Endothelial cell of umbilical vein (primary cell): ENCODE measurements at regions not wholly inside any gene's neighbourhood (a gene's known extent, or its start where the extent isn't known, plus 50 kb on each side); places are given as distances from the start of the nearest gene placed in this dataset.

Experiments
- BruUV-seq: library from RNA; stranded (reverse); fragments of 400-500 nt; replicated peaks from 2 replicates; lab custom pipeline; 2021; lab: Mats Ljungman, UMichigan
- CTCF ChIA-PET: fragments of 300-600, 350-600 bp; sonication (Branson Sonifier 250); formaldehyde crosslinking; loops from one replicate; lab custom pipeline; 2021; ENCODE audit warnings: antibody characterized with exemption, inconsistent platforms; lab: Charles Lee
- POLR2A ChIA-PET: fragments of 300-600, 350-600 bp; sonication (Branson Sonifier 250); formaldehyde crosslinking; loops from one replicate; lab custom pipeline; 2021; ENCODE audit warnings: antibody characterized with exemption, inconsistent platforms; lab: Charles Lee
- DNase-seq: peaks from one replicate; pipeline ENCODE4 v3.0.0-alpha.2; 2011; ENCODE audit warnings: low read depth, low spot score
- FAIRE-seq: peaks from 2 replicates; lab custom pipeline; 2011; peaks lifted over from hg19 to GRCh38; lab: Jason Lieb, UNC
- H2AFZ ChIP-seq: 2 replicates; pipeline ENCODE4 v1.6.0; 2012; ENCODE audit warnings: low read depth, low read length, control low read depth, inconsistent platforms
- H3K27ac ChIP-seq: 2 replicates; pipeline ENCODE4 v1.5.1; 2011; ENCODE audit warnings: low read depth, mild to moderate bottlenecking, control low read depth, low read length, moderate library complexity; ENCODE audit not compliant: insufficient read depth
- H3K27me3 ChIP-seq, 2 experiments: 2 replicates each; pipeline versions ENCODE4 v1.6.0 to v1.6.1; 2011; ENCODE audit warnings: low read length in 2 of 2, mixed read lengths in 1 of 2; ENCODE audit not compliant: control insufficient read depth in 2 of 2, insufficient read depth in 2 of 2
- H3K36me3 ChIP-seq, 2 experiments: 2 replicates in 1 of 2; 3 replicates in 1 of 2; pipeline ENCODE4 v1.5.1; 2011; ENCODE audit warnings: low read length in 2 of 2, mild to moderate bottlenecking in 1 of 2, moderate library complexity in 1 of 2; ENCODE audit not compliant: control insufficient read depth in 2 of 2, insufficient read depth in 2 of 2; ENCODE audit errors: extremely low read depth in 1 of 2
- H3K4me1 ChIP-seq: 3 replicates; pipeline ENCODE4 v1.5.1; 2011; ENCODE audit warnings: mild to moderate bottlenecking, low read length; ENCODE audit not compliant: control insufficient read depth, insufficient read depth; ENCODE audit errors: extremely low read depth
- H3K4me2 ChIP-seq: 2 replicates; pipeline ENCODE4 v1.6.1; 2011; ENCODE audit warnings: low read length, control low read depth, mixed read lengths; ENCODE audit not compliant: insufficient read depth
- H3K4me3 ChIP-seq, 3 experiments: fragments of 200-600 bp in 1 of 3; sonication (generic), shearing (Covaris generic) in 1 of 3; replicated peaks in 1 of 3; 2 replicates each; pipeline ENCODE4 v1.5.1; 2011 to 2016; ENCODE audit warnings: control low read depth in 3 of 3, low read length in 3 of 3, mild to moderate bottlenecking in 2 of 3, inconsistent platforms in 1 of 3, low read depth in 1 of 3, moderate library complexity in 1 of 3; ENCODE audit not compliant: insufficient read depth in 1 of 3
- H3K79me2 ChIP-seq: 2 replicates; pipeline ENCODE4 v1.6.0; 2012; ENCODE audit warnings: low read length, inconsistent platforms; ENCODE audit not compliant: control insufficient read depth, insufficient read depth
- H3K9ac ChIP-seq: replicated peaks from 2 replicates; pipeline ENCODE3; 2011; ENCODE audit warnings: low read length, control low read depth; ENCODE audit not compliant: insufficient read depth; ENCODE audit errors: extremely low read depth
- H3K9me1 ChIP-seq: replicated peaks from 3 replicates; pipeline ENCODE4 v1.6.0; 2011; ENCODE audit warnings: mild to moderate bottlenecking, low read length; ENCODE audit not compliant: control insufficient read depth, insufficient read depth; ENCODE audit errors: extremely low read depth
- H3K9me3 ChIP-seq: replicated peaks from 2 replicates; pipeline ENCODE4 v1.5.1; 2012; ENCODE audit warnings: low read length, inconsistent platforms; ENCODE audit not compliant: control insufficient read depth, insufficient read depth
- H4K20me1 ChIP-seq: replicated peaks from 2 replicates; pipeline ENCODE3; 2011; ENCODE audit warnings: mild to moderate bottlenecking, low read length; ENCODE audit not compliant: control insufficient read depth, insufficient read depth; ENCODE audit errors: extremely low read depth
- CTCF ChIP-seq, 2 donors: IDR thresholded peaks; 1 replicate in 1 of 2; 2 replicates in 1 of 2; pipeline ENCODE4 v1.5.1; 2011; ENCODE audit warnings: low read length in 2 of 2, mild to moderate bottlenecking in 2 of 2, moderate library complexity in 2 of 2, control low read depth in 1 of 2, inconsistent platforms in 1 of 2, low read depth in 1 of 2; ENCODE audit not compliant: insufficient read depth in 1 of 2; ENCODE audit errors: extremely low read depth in 1 of 2
- EZH2 ChIP-seq: IDR thresholded peaks from 2 replicates; pipeline ENCODE4 v1.6.1; 2012; ENCODE audit warnings: borderline replicate concordance, low read depth, mild to moderate bottlenecking, moderate library complexity, low read length, inconsistent platforms; ENCODE audit not compliant: severe bottlenecking
- FOS ChIP-seq: IDR thresholded peaks from 2 replicates; pipeline ENCODE4 v1.6.1; 2011; ENCODE audit warnings: mild to moderate bottlenecking, low read length, moderate library complexity, borderline replicate concordance; ENCODE audit not compliant: insufficient read depth
- GATA2 ChIP-seq: IDR thresholded peaks from 2 replicates; pipeline ENCODE4 v1.7.0; 2011; ENCODE audit warnings: low read depth, mild to moderate bottlenecking, moderate library complexity, mixed read lengths, low read length; ENCODE audit not compliant: insufficient read length, insufficient read depth
- JUN ChIP-seq: IDR thresholded peaks from 2 replicates; pipeline ENCODE4 v1.6.1; 2011; ENCODE audit warnings: borderline replicate concordance, low read depth; ENCODE audit not compliant: insufficient read length, insufficient read depth
- MAX ChIP-seq: IDR thresholded peaks from 2 replicates; pipeline ENCODE4 v1.6.1; 2011; ENCODE audit not compliant: insufficient read depth, insufficient read length
- MYC ChIP-seq: IDR thresholded peaks from one replicate; pipeline ENCODE4 v1.6.1; 2011; ENCODE audit warnings: mild to moderate bottlenecking, low read depth, low read length
- POLR2A ChIP-seq: IDR thresholded peaks from 2 replicates; pipeline ENCODE4 v1.6.1; 2012; ENCODE audit warnings: low read depth, mild to moderate bottlenecking, control low read depth, low read length
- POLR2AphosphoS5 ChIP-seq: IDR thresholded peaks from 2 replicates; pipeline ENCODE4 v1.6.1; 2012; ENCODE audit warnings: low read depth, mild to moderate bottlenecking, control low read depth, low read length, moderate library complexity; ENCODE audit not compliant: insufficient read depth
- dilution Hi-C: fragments of 300-500 bp; cut with MboI; formaldehyde crosslinking; loops from one replicate; pipeline ENCODE4 v1.15.0; 2019; ENCODE audit warnings: low sequenced_read_pairs; ENCODE audit not compliant: extremely low pct_ligation_motif_present
- intact Hi-C: fragments of 100-400 bp; cut with micrococcal nuclease; formaldehyde crosslinking; loops from one replicate; pipeline ENCODE4 v1.10.0; 2022

GRCh38 chr14:29168149-29168548 is 401.6 kb downstream of the FOXG1 start:
- H3K9me3 ChIP-seq: no peaks in the 10 kb centered on the region
- H3K27ac ChIP-seq: no peak overlapping the region
- TF ChIP-seq JUN (no peak), FOS (no peak)
- no peaks in the 10 kb centered on the region for H3K79me2 ChIP-seq
- H3K36me3 ChIP-seq: no peaks in the 10 kb centered on the region
- ChIA-PET POLR2A (no interaction called here), CTCF (no interaction called here)
- H3K27me3 ChIP-seq: no peaks in the 10 kb centered on the region
- dilution Hi-C loops: no loop called here
- H3K9me1 ChIP-seq: no peaks in the 10 kb centered on the region
- no TSS peak for BruUV-seq
- no peak overlapping the region for H2AFZ ChIP-seq
- H3K4me3 ChIP-seq: no peak overlapping the region
- no peak overlapping the region for H3K4me2 ChIP-seq
- DNase-seq (no peak), FAIRE-seq (no peak)
- H3K9ac ChIP-seq: no peak overlapping the region
- intact Hi-C loops: no loop called here
- no peaks in the 10 kb centered on the region for H4K20me1 ChIP-seq
- H3K4me1 ChIP-seq: no peaks in the 10 kb centered on the region

GRCh38 chr14:29169408-29169807 is 402.8 kb downstream of the FOXG1 start:
- no peak for FAIRE-seq
- Histone ChIP-seq H3K9me1 (no peaks in the 10 kb centered on the region), H3K27me3 (no peaks in the 10 kb centered on the region), H3K79me2 (no peaks in the 10 kb centered on the region), H3K4me3 (no peak overlapping the region), H3K36me3 (no peaks in the 10 kb centered on the region), H3K4me2 (no peak overlapping the region), H2AFZ (no peak overlapping the region), H3K27ac (no peak overlapping the region), H4K20me1 (no peaks in the 10 kb centered on the region), H3K9me3 (no peaks in the 10 kb centered on the region), H3K9ac (no peak overlapping the region), H3K4me1 (no peaks in the 10 kb centered on the region)
- intact Hi-C loops: no loop called here
- POLR2A ChIA-PET: no interaction called here
- TF ChIP-seq MAX (no peak), FOS (no peak), POLR2A (no peak), POLR2AphosphoS5 (no peak), GATA2 (no peak), EZH2 (no peak), CTCF (IDR thresholded peaks at IDR 0.05; ENCODE audit: extremely low read depth in 1 of 2, insufficient read depth in 1 of 2, low read depth in 1 of 2, low read length in 2 of 2) (no peak), MYC (no peak), JUN (no peak)
- DNase-seq: no peak
- CTCF ChIA-PET: interaction anchor here (1.0 kb wide), 1 partner anchor 15 kb away, joined by 3 read pairs; no protein-coding TSS in a partner anchor
- dilution Hi-C loops: no loop called here
- BruUV-seq: no TSS peak
